A549 (cell line): ENCODE measurements at regions not wholly inside any gene's neighbourhood (a gene's known extent, or its start where the extent isn't known, plus 50 kb on each side); places are given as distances from the start of the nearest gene placed in this dataset.

Experiments
- CEBPB ChIP-seq, 2 experiments: fragments of >200 bp in 1 of 2; sonication (Bioruptor Twin) in 1 of 2; formaldehyde crosslinking in 1 of 2; IDR thresholded peaks; 2 replicates each; pipeline ENCODE4 v1.6.1; 2012 to 2016
- CTCF ChIP-seq: fragments of >200 bp; sonication (Bioruptor Twin); formaldehyde crosslinking; IDR thresholded peaks from 3 replicates; pipeline ENCODE4 v1.5.1; 2016
- MAX ChIP-seq: IDR thresholded peaks from 2 replicates; pipeline ENCODE4 v1.6.1; 2012
- MYC ChIP-seq: IDR thresholded peaks from 2 replicates; pipeline ENCODE4 v1.6.1; 2012; ENCODE audit warnings: mild to moderate bottlenecking, inconsistent platforms, low read length, improper control_type of control experiment, borderline replicate concordance
- PHF8 ChIP-seq: fragments of 200-600 bp; sonication (generic); IDR thresholded peaks from 2 replicates; pipeline ENCODE4 v1.6.1; 2016; ENCODE audit warnings: low read depth, mild to moderate bottlenecking, antibody characterized with exemption, moderate library complexity, borderline replicate concordance
- POLR2A ChIP-seq: IDR thresholded peaks from 2 replicates; pipeline ENCODE4 v1.6.1; 2012; ENCODE audit warnings: mild to moderate bottlenecking, low read length
- REST ChIP-seq: fragments of 200-600 bp; sonication (generic); IDR thresholded peaks from 2 replicates; pipeline ENCODE4 v1.6.1; 2016; ENCODE audit warnings: antibody characterized with exemption, mild to moderate bottlenecking, moderate library complexity
- USF2 ChIP-seq: fragments of 450-650 bp; IDR thresholded peaks from 2 replicates; pipeline ENCODE4 v1.6.1; 2014; ENCODE audit warnings: antibody characterized with exemption

GRCh38 chr6:164034602-164035140 lies 620.2 kb downstream of the QKI start:
- TF ChIP-seq REST (no peak), MAX (no peak), CEBPB (IDR thresholded peaks at IDR 0.05) (no peak), POLR2A (no peak), MYC (no peak), CTCF (no peak), PHF8 (no peak), USF2 (no peak)
